Karpas-422 (cell line): ENCODE measurements at regions not wholly inside any gene's neighbourhood (a gene's known extent, or its start where the extent isn't known, plus 50 kb on each side); places are given as distances from the start of the nearest gene placed in this dataset.
"Not testable (repeated sequence)": the region's sequence is repeated elsewhere in the genome, so short reads cannot be mapped to it uniquely, and the experiment has no call there.

Source experiments
- DNase-seq: peaks from one replicate; pipeline ENCODE4 v3.0.0-alpha.2; 2015
- H2AFZ ChIP-seq: fragments of 200-600 bp; sonication (generic); 2 replicates; pipeline ENCODE4 v1.6.1; 2014; ENCODE audit warnings: antibody characterized with exemption, low read length, mixed read lengths
- H3K27ac ChIP-seq: fragments of 200-600 bp; sonication (generic); 2 replicates; pipeline ENCODE4 v1.5.1; 2014; ENCODE audit warnings: mild to moderate bottlenecking, low read length, moderate library complexity
- H3K27me3 ChIP-seq: fragments of 200-600 bp; sonication (generic); 2 replicates; pipeline ENCODE4 v1.6.1; 2014; ENCODE audit warnings: low read length, mixed read lengths
- H3K36me3 ChIP-seq: fragments of 200-600 bp; sonication (generic); 2 replicates; pipeline ENCODE4 v1.6.1; 2014; ENCODE audit warnings: low read length, mixed read lengths; ENCODE audit not compliant: insufficient read depth
- H3K4me1 ChIP-seq: fragments of 200-600 bp; sonication (generic); 2 replicates; pipeline ENCODE4 v1.6.1; 2014; ENCODE audit warnings: mild to moderate bottlenecking, low read length, mixed read lengths
- H3K4me2 ChIP-seq: fragments of 200-600 bp; sonication (generic); 2 replicates; pipeline ENCODE4 v1.6.1; 2014; ENCODE audit warnings: low read length, low read depth, mild to moderate bottlenecking; ENCODE audit not compliant: poor library complexity, severe bottlenecking
- H3K4me3 ChIP-seq: fragments of 200-600 bp; sonication (generic); 2 replicates; pipeline ENCODE4 v1.5.1; 2014; ENCODE audit warnings: mild to moderate bottlenecking, antibody characterized with exemption, low read length, mixed read lengths
- H3K79me2 ChIP-seq: fragments of 200-600 bp; sonication (generic); 2 replicates; pipeline ENCODE4 v1.6.1; 2014; ENCODE audit warnings: mild to moderate bottlenecking, low read length, mixed read lengths
- H3K9ac ChIP-seq: fragments of 200-600 bp; sonication (generic); 2 replicates; pipeline ENCODE4 v1.6.0; 2014; ENCODE audit warnings: low read length
- H3K9me2 ChIP-seq: fragments of 200-600 bp; sonication (generic), shearing (Covaris generic); replicated peaks from 2 replicates; pipeline ENCODE4 v1.6.0; 2014; ENCODE audit warnings: mild to moderate bottlenecking, low read length, moderate library complexity; ENCODE audit not compliant: insufficient read depth
- H3K9me3 ChIP-seq: fragments of 300-700, 200-600 bp; sonication (generic); 2 replicates; pipeline ENCODE4 v1.6.1; 2014; ENCODE audit warnings: low read length, mixed read lengths
- H4K20me1 ChIP-seq: fragments of 200-600 bp; sonication (generic); 2 replicates; pipeline ENCODE4 v1.6.1; 2014; ENCODE audit warnings: mild to moderate bottlenecking, antibody characterized with exemption, low read length, low read depth; ENCODE audit not compliant: insufficient read depth

- no peak for DNase-seq
- no peaks in the 10 kb centered on the region for H3K36me3 ChIP-seq
- H3K9me3 ChIP-seq, result no peaks in the 10 kb centered on the region
- H4K20me1 ChIP-seq, result no peaks in the 10 kb centered on the region
- H3K4me2 ChIP-seq, result no peak overlapping the region
- no peak overlapping the region for H3K4me3 ChIP-seq
- H2AFZ ChIP-seq, result no peak overlapping the region
- no peaks in the 10 kb centered on the region for H3K9me2 ChIP-seq
- no peak overlapping the region for H3K27ac ChIP-seq
- no peak overlapping the region for H3K9ac ChIP-seq
- H3K79me2 ChIP-seq, result no peaks in the 10 kb centered on the region
- H3K27me3 ChIP-seq, result no peaks in the 10 kb centered on the region
- no peaks in the 10 kb centered on the region for H3K4me1 ChIP-seq
These were observed 514.1 kb downstream of the ETNK1 start for GRCh38 chr12:23139026-23139425.

- no peaks in the 10 kb centered on the region for H4K20me1 ChIP-seq
- no peaks in the 10 kb centered on the region for H3K27me3 ChIP-seq
- H3K27ac ChIP-seq, result no peak overlapping the region
- H3K36me3 ChIP-seq, result no peaks in the 10 kb centered on the region
- H3K4me3 ChIP-seq, result no peak overlapping the region
- H3K9me3 ChIP-seq, result no peaks in the 10 kb centered on the region
- H3K79me2 ChIP-seq, result no peaks in the 10 kb centered on the region
- DNase-seq, result no peak
- no peak overlapping the region for H3K9ac ChIP-seq
- no peaks in the 10 kb centered on the region for H3K4me1 ChIP-seq
- no peaks in the 10 kb centered on the region for H3K9me2 ChIP-seq
- H2AFZ ChIP-seq, result no peak overlapping the region
- H3K4me2 ChIP-seq, result no peak overlapping the region
These were observed 515.7 kb downstream of the ETNK1 start for GRCh38 chr12:23140710-23141109.

- Histone ChIP-seq H3K36me3 (no peaks in the 10 kb centered on the region), H3K9me2 (no peaks in the 10 kb centered on the region), H3K4me2 (no peak overlapping the region), H2AFZ (no peak overlapping the region), H3K4me3 (no peak overlapping the region), H3K27ac (no peak overlapping the region), H3K9me3 (no peaks in the 10 kb centered on the region), H3K9ac (no peak overlapping the region), H3K4me1 (no peaks in the 10 kb centered on the region), H3K27me3 (no peaks in the 10 kb centered on the region), H3K79me2 (no peaks in the 10 kb centered on the region), H4K20me1 (no peaks in the 10 kb centered on the region)
- no peak for DNase-seq
These were observed 516.4 kb downstream of the ETNK1 start for GRCh38 chr12:23141335-23141734.

DNA sequence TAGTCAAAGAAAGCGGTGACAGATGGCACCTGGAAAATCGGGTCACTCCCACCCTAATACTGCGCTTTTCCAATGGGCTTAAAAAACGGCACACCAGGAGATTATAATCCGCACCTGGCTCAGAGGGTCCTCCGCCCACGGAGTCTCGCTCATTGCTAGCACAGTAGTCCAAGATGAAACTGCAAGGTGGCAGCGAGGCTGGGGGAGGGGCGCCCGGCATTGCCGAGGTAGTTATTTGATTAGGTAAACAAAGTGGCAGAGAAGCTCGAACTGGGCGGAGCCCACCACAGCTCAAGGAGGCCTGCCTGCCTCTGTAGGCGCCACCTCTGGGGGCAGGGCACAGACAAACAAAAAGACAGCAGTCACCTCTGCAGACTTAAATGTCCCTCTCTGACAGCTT is 521.1 kb downstream of the ETNK1 start:
- H3K79me2 ChIP-seq, H3K27ac ChIP-seq, H4K20me1 ChIP-seq, DNase-seq, H3K9me2 ChIP-seq, H3K4me1 ChIP-seq, H2AFZ ChIP-seq, H3K27me3 ChIP-seq, H3K36me3 ChIP-seq, H3K4me2 ChIP-seq, H3K9ac ChIP-seq, H3K4me3 ChIP-seq, H3K9me3 ChIP-seq: not testable (repeated sequence)

DNA sequence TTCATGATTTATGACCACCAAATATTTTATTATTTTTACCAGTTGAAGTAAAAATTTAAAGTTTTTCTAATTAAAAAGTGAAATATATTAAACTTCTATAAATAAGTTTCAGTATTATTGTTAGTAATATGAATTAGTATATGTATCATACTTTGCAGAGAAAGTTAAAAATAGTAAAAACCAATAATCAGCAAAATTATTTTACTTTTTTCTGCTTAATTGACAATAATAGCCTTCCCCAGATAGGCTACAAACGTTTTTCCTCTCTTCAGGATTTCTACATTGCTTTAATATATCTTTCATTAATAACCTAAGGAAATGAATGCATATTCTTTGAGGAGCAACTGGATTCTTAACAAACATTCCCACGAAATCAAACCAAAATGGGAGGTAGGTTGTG is 543.5 kb downstream of the ETNK1 start:
- no peak for DNase-seq
- H3K36me3 ChIP-seq, result no peaks in the 10 kb centered on the region
- no peak overlapping the region for H2AFZ ChIP-seq
- no peak overlapping the region for H3K9ac ChIP-seq
- no peaks in the 10 kb centered on the region for H3K27me3 ChIP-seq
- H3K4me2 ChIP-seq, result no peak overlapping the region
- H3K4me1 ChIP-seq, result no peaks in the 10 kb centered on the region
- no peaks in the 10 kb centered on the region for H3K9me3 ChIP-seq
- H4K20me1 ChIP-seq, result no peaks in the 10 kb centered on the region
- no peaks in the 10 kb centered on the region for H3K79me2 ChIP-seq
- H3K27ac ChIP-seq, result no peak overlapping the region
- no peaks in the 10 kb centered on the region for H3K9me2 ChIP-seq
- H3K4me3 ChIP-seq, result no peak overlapping the region

GRCh38 chr12:23169012-23169695 is 544.2 kb downstream of the ETNK1 start:
- DNase-seq, result no peak
- Histone ChIP-seq H4K20me1 (no peaks in the 10 kb centered on the region), H3K9me2 (no peaks in the 10 kb centered on the region), H3K27ac (no peak overlapping the region), H3K4me2 (no peak overlapping the region), H3K4me1 (no peaks in the 10 kb centered on the region), H3K4me3 (no peak overlapping the region), H3K9me3 (no peaks in the 10 kb centered on the region), H3K79me2 (no peaks in the 10 kb centered on the region), H3K27me3 (no peaks in the 10 kb centered on the region), H3K36me3 (no peaks in the 10 kb centered on the region), H2AFZ (no peak overlapping the region), H3K9ac (no peak overlapping the region)

- no peaks in the 10 kb centered on the region for H3K4me1 ChIP-seq
- no peaks in the 10 kb centered on the region for H3K79me2 ChIP-seq
- no peak overlapping the region for H3K27ac ChIP-seq
- H3K27me3 ChIP-seq, result no peaks in the 10 kb centered on the region
- no peak overlapping the region for H3K4me3 ChIP-seq
- no peaks in the 10 kb centered on the region for H3K9me3 ChIP-seq
- no peaks in the 10 kb centered on the region for H4K20me1 ChIP-seq
- no peaks in the 10 kb centered on the region for H3K9me2 ChIP-seq
- DNase-seq, result no peak
- H3K36me3 ChIP-seq, result no peaks in the 10 kb centered on the region
- H2AFZ ChIP-seq, result no peak overlapping the region
- no peak overlapping the region for H3K4me2 ChIP-seq
- H3K9ac ChIP-seq, result no peak overlapping the region
These were observed 544.7 kb downstream of the ETNK1 start for GRCh38 chr12:23169696-23170013.

- H3K36me3 ChIP-seq, result no peaks in the 10 kb centered on the region
- H3K9ac ChIP-seq, result no peak overlapping the region
- H3K79me2 ChIP-seq, result no peaks in the 10 kb centered on the region
- H3K4me2 ChIP-seq, result no peak overlapping the region
- H3K9me3 ChIP-seq, result no peaks in the 10 kb centered on the region
- H2AFZ ChIP-seq, result no peak overlapping the region
- no peak for DNase-seq
- H3K4me1 ChIP-seq, result no peaks in the 10 kb centered on the region
- no peaks in the 10 kb centered on the region for H3K9me2 ChIP-seq
- no peak overlapping the region for H3K4me3 ChIP-seq
- no peaks in the 10 kb centered on the region for H3K27me3 ChIP-seq
- no peaks in the 10 kb centered on the region for H4K20me1 ChIP-seq
- no peak overlapping the region for H3K27ac ChIP-seq
These were observed 549.9 kb downstream of the ETNK1 start for GRCh38 chr12:23174917-23175316.

- Histone ChIP-seq H3K4me2 (no peak overlapping the region), H3K36me3 (no peaks in the 10 kb centered on the region), H3K9me2 (no peaks in the 10 kb centered on the region), H4K20me1 (no peaks in the 10 kb centered on the region), H3K4me3 (no peak overlapping the region), H3K9ac (no peak overlapping the region), H3K27ac (no peak overlapping the region), H3K79me2 (no peaks in the 10 kb centered on the region), H2AFZ (no peak overlapping the region), H3K9me3 (no peaks in the 10 kb centered on the region), H3K27me3 (no peaks in the 10 kb centered on the region), H3K4me1 (no peaks in the 10 kb centered on the region)
- no peak for DNase-seq
These were observed 560.4 kb downstream of the ETNK1 start for GRCh38 chr12:23185346-23185745.
